ENCODE measurements at regions not wholly inside any gene's neighbourhood (a gene's known extent, or its start where the extent isn't known, plus 50 kb on each side); places are given as distances from the start of the nearest gene placed in this dataset.

- TF ChIP-seq E2F6 (IDR thresholded peaks at IDR 0.05; ENCODE audit: borderline replicate concordance in 1 of 2, extremely low read depth in 1 of 2, insufficient read depth in 1 of 2, insufficient read length in 1 of 2, low read depth in 1 of 2, low read length in 1 of 2, poor library complexity in 1 of 2, severe bottlenecking in 1 of 2): no peak
- TF ChIP-seq NFE2L1 (tag; IDR thresholded peaks at IDR 0.05; ENCODE audit: borderline replicate concordance, low read depth): peak; percentile 41; the same call in 1 of the 2 replicates
- TF ChIP-seq ZNF280B (CRISPR knock-in tag; IDR thresholded peaks at IDR 0.05): no peak
- TF ChIP-seq ZNF766 (CRISPR knock-in tag; conservative IDR thresholded peaks at IDR 0.05): no peak
- no peak for TF ChIP-seq NR2C1 (IDR thresholded peaks at IDR 0.05)
- 0 out of 2 replicates have a peak, but pooled peaks have one; percentile 25 for TF ChIP-seq NR2C1 (tag; IDR thresholded peaks at IDR 0.05)
- TF ChIP-seq TRIM24 (IDR thresholded peaks at IDR 0.05): peak in 1 of 2 experiments; percentile 12; a peak in 1 of 4 replicates
- TF ChIP-seq NCOR1 (IDR thresholded peaks at IDR 0.05): 0 out of 2 replicates have a peak, but pooled peaks have one; percentile 47
- TF ChIP-seq ARID2 (IDR thresholded peaks at IDR 0.05): no peak
- 0 out of 2 replicates have a peak, but pooled peaks have one; percentile 14 for TF ChIP-seq CXXC5 (CRISPR knock-in tag; IDR thresholded peaks at IDR 0.05)
- no peak for TF ChIP-seq ELF2 (CRISPR knock-in tag; IDR thresholded peaks at IDR 0.05)
- TF ChIP-seq CBX2 (IDR thresholded peaks at IDR 0.05; ENCODE audit: insufficient read depth, low read length, poor library complexity, severe bottlenecking): no peak
- TF ChIP-seq ASH1L (IDR thresholded peaks at IDR 0.05; ENCODE audit: borderline replicate concordance, low read depth, partially characterized antibody): no peak
- peak; percentile 75 for TF ChIP-seq ZNF384 (IDR thresholded peaks at IDR 0.05; ENCODE audit: low read depth, low read length)
- TF ChIP-seq KDM1A (IDR thresholded peaks at IDR 0.05): peak; percentile 35 to 47; a peak in 1 of 4 replicates
- no peak for TF ChIP-seq BMI1 (IDR thresholded peaks at IDR 0.05; ENCODE audit: low read length)
- TF ChIP-seq LARP7 (IDR thresholded peaks at IDR 0.05): no peak
- no peak for TF ChIP-seq ZFP91 (CRISPR knock-in tag; IDR thresholded peaks at IDR 0.05)
- TF ChIP-seq EGR1 (conservative IDR thresholded peaks at IDR 0.05): peak; percentile 38; the same call in 1 of the 2 replicates
- peak; percentile 43 for TF ChIP-seq ARID1B (IDR thresholded peaks at IDR 0.05)
- TF ChIP-seq ZNF740 (CRISPR knock-in tag; IDR thresholded peaks at IDR 0.05): no peak
- no peak for TF ChIP-seq ZNF740 (tag; IDR thresholded peaks at IDR 0.05)
- TF ChIP-seq ATF3 (IDR thresholded peaks at IDR 0.05): 0 out of 2 replicates have a peak, but pooled peaks have one; percentile 11
- TF ChIP-seq ATF3 (CRISPR knock-in tag; conservative IDR thresholded peaks at IDR 0.05): no peak
- peak; percentile 27; the same call in 1 of the 2 replicates for TF ChIP-seq ZNF316 (IDR thresholded peaks at IDR 0.05)
Observed at GRCh38 chr2:155431004-155431507, 732.6 kb downstream of the KCNJ3 start (continued).

Measured in K562 (cell line).